ENCODE measurements at regions not wholly inside any gene's neighbourhood (a gene's known extent, or its start where the extent isn't known, plus 50 kb on each side); places are given as distances from the start of the nearest gene placed in this dataset.

GRCh38 chr13:104996022-104996421, 1539.4 kb downstream of the EFNB2 start:
- DNase-seq (ENCODE audit: low spot score in 2 of 2), result no peak
- Histone ChIP-seq H3K27ac (no peak overlapping the region), H3K36me3 (no peaks in the 10 kb centered on the region), H3K9me3 (no peaks in the 10 kb centered on the region), H3K4me3 (no peak overlapping the region), H3K27me3 (no peaks in the 10 kb centered on the region), H3K4me1 (no peaks in the 10 kb centered on the region)
- TF ChIP-seq CTCF (IDR thresholded peaks at IDR 0.05), result no peak
- intact Hi-C loops (cut with DNase I), result no loop called here

- intact Hi-C loops (cut with DNase I), result no loop called here
- no peaks in the 10 kb centered on the region for H3K27me3 ChIP-seq
- no peak for TF ChIP-seq CTCF (IDR thresholded peaks at IDR 0.05)
- no peak overlapping the region for H3K27ac ChIP-seq
- no peaks in the 10 kb centered on the region for H3K4me1 ChIP-seq
- no peaks in the 10 kb centered on the region for H3K36me3 ChIP-seq
- DNase-seq (ENCODE audit: low spot score in 2 of 2), result no peak
- H3K9me3 ChIP-seq, result no peaks in the 10 kb centered on the region
- no peak overlapping the region for H3K4me3 ChIP-seq
Observed at GRCh38 chr13:104993708-104994107, 1541.8 kb downstream of the EFNB2 start.

DNA sequence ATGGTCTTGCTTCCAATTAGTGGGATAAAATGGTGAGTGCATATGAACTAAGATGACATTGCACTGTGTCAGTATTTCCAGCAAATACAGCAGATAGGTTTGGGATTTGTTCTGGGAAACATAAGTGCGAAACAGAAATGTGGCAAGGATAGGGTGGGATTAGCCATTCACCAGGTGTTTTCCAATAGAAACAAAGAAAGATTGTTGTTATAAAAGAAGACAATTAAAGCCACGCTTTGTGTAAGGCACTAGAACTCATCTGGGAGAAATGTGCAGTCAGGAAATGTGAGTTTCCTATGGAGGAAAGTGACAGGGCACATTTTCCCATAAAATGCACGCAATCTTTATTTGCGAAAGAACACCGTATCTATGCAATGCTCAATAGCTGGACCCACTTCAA, 1547.8 kb downstream of the EFNB2 start:
- Histone ChIP-seq H3K36me3 (no peaks in the 10 kb centered on the region), H3K4me3 (no peak overlapping the region), H3K9me3 (no peaks in the 10 kb centered on the region), H3K27ac (no peak overlapping the region), H3K27me3 (no peaks in the 10 kb centered on the region), H3K4me1 (no peaks in the 10 kb centered on the region)
- intact Hi-C loops (cut with DNase I), result no loop called here
- no peak for DNase-seq (ENCODE audit: low spot score in 2 of 2)
- TF ChIP-seq CTCF (IDR thresholded peaks at IDR 0.05), result no peak

DNA sequence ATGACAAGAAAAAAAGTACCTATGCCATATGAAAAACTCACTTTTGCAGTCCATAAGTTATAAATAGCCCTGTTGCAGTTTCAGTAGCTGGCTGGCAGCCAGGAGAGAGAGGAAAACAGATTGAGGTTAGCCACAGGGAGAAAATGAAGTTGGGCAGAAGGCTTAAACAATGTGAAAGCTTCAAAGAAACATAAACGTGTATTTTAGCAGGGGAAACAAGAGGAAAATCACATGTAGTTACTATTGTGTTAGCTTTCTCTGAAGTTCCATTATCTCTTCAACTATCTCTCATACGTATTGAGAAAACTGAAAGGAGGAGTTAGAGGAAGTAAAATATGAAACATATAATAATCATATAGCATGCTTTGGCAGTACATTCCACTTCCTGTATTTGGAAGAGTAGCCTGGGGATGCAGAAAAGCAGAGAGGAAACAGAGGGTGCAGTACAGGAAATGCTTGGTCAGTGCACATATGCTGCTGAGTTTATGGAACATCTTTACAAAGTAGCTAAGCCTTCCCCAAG, 1551.1 kb downstream of the EFNB2 start:
- no peak for DNase-seq (ENCODE audit: low spot score in 2 of 2)
- TF ChIP-seq CTCF (IDR thresholded peaks at IDR 0.05), result no peak
- no peak overlapping the region for H3K27ac ChIP-seq

DNA sequence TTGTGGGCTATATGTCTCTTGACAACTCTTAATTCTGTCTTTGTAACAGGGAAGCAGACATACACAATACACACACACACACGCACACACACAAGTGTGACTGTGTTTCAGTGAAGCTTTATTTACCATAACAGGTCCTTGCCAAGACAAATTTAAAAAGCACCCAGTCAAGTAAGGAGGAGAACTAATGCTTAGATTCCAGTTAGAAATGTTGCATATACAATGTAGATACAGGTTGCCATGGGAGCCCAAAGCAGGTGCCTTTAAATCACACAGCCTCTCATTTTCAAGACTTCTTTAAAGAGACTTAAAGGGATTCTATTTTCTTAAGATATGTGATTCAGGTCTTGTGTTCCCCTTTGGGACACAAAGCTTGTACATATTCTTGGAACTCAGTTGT, 1551.9 kb downstream of the EFNB2 start:
- intact Hi-C loops (cut with DNase I), result no loop called here
- Histone ChIP-seq H3K27ac (no peak overlapping the region), H3K4me3 (no peak overlapping the region), H3K9me3 (no peaks in the 10 kb centered on the region), H3K36me3 (no peaks in the 10 kb centered on the region), H3K27me3 (no peaks in the 10 kb centered on the region), H3K4me1 (no peaks in the 10 kb centered on the region)
- DNase-seq (ENCODE audit: low spot score in 2 of 2), result no peak
- TF ChIP-seq CTCF (IDR thresholded peaks at IDR 0.05), result no peak

More for the DNA sequence above, 1551.1 kb downstream of the EFNB2 start:
- intact Hi-C loops (cut with DNase I), result no loop called here
- Histone ChIP-seq H3K36me3 (no peaks in the 10 kb centered on the region), H3K4me1 (no peaks in the 10 kb centered on the region), H3K9me3 (no peaks in the 10 kb centered on the region), H3K27me3 (no peaks in the 10 kb centered on the region), H3K4me3 (no peak overlapping the region)

- H3K9me3 ChIP-seq, result no peaks in the 10 kb centered on the region
- H3K4me3 ChIP-seq, result no peak overlapping the region
- intact Hi-C loops (cut with DNase I), result no loop called here
- no peak for DNase-seq (ENCODE audit: low spot score in 2 of 2)
- no peak overlapping the region for H3K27ac ChIP-seq
- no peak for TF ChIP-seq CTCF (IDR thresholded peaks at IDR 0.05)
- no peaks in the 10 kb centered on the region for H3K4me1 ChIP-seq
- H3K27me3 ChIP-seq, result no peaks in the 10 kb centered on the region
- no peaks in the 10 kb centered on the region for H3K36me3 ChIP-seq
Observed at GRCh38 chr13:104980586-104980985, 1554.9 kb downstream of the EFNB2 start.

Measured in ascending aorta (tissue), 2 donors.